ENCODE measurements at regions not wholly inside any gene's neighbourhood (a gene's known extent, or its start where the extent isn't known, plus 50 kb on each side); places are given as distances from the start of the nearest gene placed in this dataset.
"Not testable (repeated sequence)": the region's sequence is repeated elsewhere in the genome, so short reads cannot be mapped to it uniquely, and the experiment has no call there.

- peak; percentile 65 for DNase-seq (ENCODE audit: low read depth)
These were observed 65.8 kb upstream of the CD93 start for GRCh38 chr20:23151885-23152284.

GRCh38 chr20:23151008-23151703, 65.0 kb upstream of the CD93 start:
- DNase-seq (ENCODE audit: low read depth): no peak

- DNase-seq (ENCODE audit: low read depth): peak; percentile 58
These were observed 64.3 kb upstream of the CD93 start for GRCh38 chr20:23150304-23151007.

DNA sequence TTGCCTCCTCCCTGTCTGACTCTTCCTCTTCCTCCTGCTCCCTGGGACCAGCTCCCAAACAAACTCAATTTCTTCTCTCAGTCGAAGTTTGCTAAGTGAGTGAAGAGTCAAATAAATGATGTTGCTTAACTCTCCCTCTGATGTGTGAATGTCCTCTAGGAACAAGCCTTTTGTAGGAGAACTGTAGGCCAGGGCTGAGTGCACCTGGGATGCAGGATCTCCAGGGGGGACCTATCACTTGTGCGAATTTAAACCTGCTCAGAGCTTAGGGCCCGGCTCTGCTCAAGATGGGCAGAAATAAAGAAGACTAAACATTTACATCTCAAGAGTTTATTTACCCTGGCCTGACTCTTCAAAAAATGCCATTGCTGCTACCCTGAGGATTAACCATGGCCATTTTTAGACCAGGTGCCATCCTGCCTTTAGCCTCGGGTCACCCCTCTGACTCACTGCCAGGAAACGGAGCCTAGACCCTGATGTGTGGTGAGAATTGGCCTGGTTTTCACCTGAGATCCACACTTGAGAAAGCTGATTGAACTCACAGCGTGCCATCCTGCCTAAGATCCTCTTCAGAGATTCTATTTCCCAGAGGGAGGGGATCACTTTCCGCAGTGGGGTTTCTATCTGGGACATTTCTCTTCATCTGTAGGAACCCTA, 63.6 kb upstream of the CD93 start:
- DNase-seq (ENCODE audit: low read depth): peak; percentile 80

DNA sequence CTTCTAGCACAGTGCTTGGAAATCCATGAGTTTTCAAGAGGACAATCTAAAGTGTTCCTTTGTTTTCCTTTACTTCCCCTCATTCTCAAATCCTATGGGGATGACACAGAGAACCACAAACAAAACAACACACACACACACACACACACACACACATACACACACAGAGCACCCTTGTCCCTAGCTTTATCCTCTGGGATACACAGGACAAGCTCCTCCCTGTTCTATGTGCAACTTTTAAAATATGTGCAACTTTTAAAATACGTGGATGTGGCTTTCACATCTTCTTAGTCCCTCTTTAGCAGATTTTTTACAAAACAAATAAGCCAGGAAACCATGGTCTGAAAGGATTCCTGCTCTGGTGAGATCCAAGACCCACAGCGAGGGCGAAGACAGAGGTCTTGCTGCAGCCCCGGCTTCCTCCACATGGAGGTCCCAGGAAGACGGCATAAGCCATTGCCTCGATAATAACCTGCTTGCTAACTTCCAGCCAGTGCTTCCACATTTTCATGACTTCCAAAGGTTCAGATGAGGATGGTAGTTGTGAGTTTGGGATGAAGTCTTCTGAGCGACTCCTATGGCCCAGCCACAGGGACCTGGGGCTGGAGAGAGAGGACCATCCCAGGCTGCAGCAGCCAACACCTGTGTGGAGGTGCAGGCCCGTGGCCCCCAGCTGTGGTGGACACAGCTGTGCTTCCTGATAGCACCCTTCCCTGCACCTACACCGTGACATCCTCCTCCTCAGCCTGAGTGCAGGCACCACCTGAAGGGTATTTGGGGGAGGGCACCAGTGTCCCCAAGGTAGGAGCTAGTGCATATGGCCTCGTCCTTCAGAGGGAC, 62.8 kb upstream of the CD93 start:
- no peak for DNase-seq (ENCODE audit: low read depth)

DNA sequence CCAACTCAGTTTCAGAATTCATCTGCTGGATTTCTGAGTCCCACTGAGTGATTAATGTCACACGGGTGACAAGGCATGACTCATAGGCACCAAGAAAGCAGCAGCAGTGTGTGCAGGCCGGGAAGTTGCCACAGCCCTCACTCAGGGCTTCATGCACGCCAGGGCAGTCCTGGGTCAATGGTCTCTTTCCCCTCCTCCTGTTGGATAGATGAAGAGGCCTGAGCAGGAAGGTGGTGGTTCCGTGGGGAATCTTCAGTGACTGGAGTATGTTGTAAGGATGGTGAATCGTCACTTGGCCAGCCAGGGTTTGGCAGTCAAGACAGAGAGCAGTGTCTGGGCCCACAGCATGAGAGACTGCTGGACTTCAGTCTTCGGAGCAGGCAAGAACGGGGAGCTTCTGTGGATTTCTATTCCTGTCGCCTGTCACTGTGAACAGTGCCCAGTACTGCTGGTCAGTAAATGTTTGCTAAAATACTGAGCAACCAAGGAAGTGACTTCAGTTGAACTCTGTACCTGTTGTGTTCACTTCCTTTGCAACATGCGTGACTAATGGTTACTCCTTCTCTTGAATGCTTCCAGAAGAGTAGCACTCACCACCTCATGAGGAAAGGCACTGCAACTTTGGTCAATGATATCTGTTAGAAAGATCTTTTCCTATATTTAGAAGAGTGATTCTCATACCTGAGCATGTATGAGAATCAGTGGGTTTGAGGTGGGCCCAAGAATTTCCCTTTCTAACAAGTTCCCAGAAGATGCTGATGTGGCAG, 62.0 kb upstream of the CD93 start:
- DNase-seq (ENCODE audit: low read depth): peak; percentile 99

- no peak for DNase-seq (ENCODE audit: low read depth)
These were observed 61.5 kb upstream of the CD93 start for GRCh38 chr20:23147647-23147963.

DNA sequence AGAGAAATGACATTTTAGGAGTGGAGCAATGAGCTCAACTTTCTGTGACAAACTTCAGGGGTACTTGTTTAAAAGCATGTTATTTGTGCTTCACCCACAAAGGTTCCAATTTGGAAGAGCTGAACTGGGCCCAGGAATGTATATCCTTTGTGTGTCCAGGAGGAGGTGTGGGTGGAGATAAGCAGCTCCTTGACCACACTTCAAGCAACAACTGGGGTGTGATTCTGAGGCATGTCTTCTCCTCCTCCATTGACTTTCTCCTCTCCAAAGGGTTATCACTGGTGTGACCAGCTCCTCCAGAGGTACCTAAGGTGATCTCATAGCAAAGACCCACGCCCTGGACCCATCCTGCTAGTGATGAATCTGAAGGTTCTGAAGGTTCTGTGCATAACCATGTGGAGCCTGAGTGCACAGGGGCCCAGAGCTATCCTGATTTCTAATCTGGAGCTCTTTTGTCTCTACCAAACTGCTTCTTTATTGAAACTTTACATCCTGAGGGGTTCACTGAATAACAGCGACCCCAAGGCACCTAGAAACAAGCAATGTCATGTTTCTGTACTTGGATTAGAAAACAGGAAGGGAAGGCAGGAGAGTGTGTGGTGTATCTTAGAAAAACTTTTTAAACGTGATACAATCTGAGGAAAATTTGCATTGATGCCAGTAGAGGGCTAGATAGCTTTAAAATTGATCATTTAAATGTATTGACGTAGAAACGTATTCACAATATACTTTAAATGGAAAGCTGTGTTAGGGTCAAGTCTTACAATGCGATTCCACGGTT, 60.9 kb upstream of the CD93 start:
- DNase-seq (ENCODE audit: low read depth): peak; percentile 55

DNA sequence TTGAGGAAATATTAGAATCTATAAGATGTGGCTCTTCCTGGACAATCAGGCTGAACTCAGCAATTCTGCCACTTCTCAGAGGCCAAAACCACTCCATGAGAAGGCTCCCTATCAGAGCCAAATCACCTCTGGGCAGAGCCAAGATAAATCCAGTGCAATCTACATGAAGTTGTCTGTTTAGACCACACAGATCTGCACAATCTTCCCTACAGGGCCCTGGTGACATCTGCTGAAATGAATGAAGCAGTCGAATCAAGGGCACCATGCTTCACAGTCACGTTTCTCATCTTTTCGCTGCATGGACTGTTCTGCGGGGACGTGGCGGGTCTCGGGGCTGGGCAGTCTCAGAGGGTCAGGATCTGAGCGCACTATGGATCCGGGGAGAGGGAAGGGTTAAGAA, 60.1 kb upstream of the CD93 start:
- DNase-seq (ENCODE audit: low read depth): peak; percentile 62

DNA sequence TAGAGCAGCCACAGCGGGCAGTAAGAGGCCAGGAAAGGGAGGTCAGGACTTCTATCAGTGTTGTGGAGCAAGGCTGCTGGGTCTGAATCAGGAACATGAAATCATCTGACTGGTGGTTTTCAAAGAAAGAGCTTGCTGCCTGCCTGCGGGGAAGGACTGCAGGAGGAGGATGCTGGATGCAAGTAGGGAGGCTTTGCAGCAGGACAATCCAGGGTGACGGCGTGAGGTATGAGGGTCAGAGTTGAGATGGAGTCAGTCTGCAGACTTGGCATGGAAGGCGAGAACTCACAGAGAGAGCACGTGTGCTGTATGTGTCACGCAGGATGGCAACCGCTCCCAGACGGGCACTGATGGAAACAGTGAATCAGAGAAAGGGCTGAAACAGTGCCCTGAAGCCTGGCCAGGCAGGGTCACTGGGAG, 59.2 kb upstream of the CD93 start:
- DNase-seq (ENCODE audit: low read depth): peak; percentile 100

- no peak for DNase-seq (ENCODE audit: low read depth)
These were observed 58.7 kb upstream of the CD93 start for GRCh38 chr20:23144856-23145255.

DNA sequence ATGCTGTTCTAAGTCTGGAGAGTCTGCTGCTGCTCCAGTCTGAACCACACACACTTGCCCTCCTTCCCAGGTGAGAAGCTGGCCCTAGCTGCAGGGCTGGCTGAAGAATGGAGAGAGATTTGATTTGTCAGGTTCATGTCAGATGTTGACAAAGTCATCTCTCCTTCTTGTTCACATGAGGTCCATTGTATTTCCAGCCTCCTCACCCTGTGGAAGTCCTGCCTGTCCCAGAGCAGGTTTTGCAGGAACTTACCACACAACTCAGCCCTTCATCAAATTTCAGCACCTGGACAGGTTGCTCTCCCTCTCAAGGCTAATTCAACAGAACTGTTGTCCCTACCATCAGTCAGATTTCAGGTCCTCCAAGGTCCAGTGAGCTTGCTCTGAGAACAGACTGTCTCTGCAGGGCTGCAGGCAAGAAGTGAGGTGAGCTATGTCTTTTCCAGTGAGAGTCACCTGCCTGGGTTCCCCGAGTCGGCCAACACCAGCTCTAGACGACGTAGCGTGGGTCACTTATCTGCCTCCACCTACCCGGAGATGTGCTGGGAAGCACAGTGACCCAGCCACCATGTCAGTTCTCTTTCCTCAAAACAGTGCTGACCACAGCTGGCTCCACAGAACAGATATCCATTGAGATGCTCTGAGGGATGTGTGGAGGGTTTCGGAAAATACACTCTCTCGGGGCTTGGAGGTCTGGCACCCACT, 58.0 kb upstream of the CD93 start:
- DNase-seq (ENCODE audit: low read depth): no peak

GRCh38 chr20:23143098-23143497, 57.0 kb upstream of the CD93 start:
- peak; percentile 98 for DNase-seq (ENCODE audit: low read depth)

DNA sequence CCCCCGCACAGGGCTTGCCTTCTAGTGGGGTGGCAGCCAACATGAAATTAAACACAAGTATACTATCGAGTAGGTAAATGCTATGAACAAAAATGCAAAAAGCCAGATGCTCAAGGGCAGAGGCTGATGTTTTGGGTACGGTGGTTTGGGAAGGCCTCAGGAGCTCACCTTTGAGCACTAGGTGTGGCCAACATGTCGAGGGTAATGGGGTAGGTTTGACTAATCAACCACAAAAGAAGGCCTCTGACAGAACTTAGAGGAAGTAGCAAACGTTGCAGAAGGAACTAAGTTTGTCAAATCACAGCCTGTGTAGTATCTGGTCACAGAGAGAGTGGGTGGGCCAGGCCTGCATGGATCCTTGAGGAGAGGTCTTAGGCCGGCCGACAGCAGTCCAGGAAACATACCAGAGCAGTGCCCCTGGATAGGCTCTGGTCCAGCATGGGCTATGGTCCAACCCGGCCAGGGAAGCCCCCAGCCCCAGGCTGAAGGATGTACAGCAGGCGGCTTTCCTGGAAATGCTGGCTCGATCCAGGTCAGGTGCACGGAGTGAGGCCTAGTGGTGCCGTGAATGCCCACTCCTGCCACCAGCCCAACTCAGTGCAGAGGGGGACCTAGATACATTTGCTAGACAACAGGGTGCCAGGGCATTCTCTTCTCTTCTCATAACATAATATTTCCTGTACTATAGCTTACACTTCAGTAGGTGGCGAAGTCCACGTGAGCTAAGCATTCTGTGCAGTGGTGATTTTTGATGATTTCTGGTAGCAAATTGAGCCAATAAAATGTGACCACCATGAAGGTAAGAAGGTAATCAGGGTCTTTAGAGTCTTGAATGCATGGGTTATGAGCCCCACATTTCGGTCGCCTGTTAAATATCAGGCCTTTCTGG, 56.3 kb upstream of the CD93 start:
- peak; percentile 73 for DNase-seq (ENCODE audit: low read depth)

GRCh38 chr20:23141450-23142161, 55.5 kb upstream of the CD93 start:
- peak; percentile 40 for DNase-seq (ENCODE audit: low read depth)

DNA sequence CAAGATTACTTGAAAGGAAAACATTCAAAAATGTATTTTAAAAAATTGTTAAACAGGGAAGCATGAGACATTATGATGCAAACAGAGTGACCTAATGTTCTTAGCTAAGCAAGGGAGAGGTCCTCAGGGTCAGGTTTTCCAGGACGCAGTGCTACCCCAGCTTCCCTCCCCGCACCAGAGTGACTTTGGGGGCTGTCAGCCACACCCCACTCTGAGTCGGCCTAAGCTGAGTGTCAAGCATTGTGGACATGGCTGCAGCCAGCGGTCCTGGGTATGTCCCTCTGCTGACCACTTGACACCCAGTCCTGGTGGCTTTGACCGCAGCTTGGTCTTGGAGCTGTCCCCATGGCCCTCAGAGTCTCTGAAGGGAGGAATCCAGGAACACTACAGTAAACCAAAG, 54.9 kb upstream of the CD93 start:
- no peak for DNase-seq (ENCODE audit: low read depth)

DNA sequence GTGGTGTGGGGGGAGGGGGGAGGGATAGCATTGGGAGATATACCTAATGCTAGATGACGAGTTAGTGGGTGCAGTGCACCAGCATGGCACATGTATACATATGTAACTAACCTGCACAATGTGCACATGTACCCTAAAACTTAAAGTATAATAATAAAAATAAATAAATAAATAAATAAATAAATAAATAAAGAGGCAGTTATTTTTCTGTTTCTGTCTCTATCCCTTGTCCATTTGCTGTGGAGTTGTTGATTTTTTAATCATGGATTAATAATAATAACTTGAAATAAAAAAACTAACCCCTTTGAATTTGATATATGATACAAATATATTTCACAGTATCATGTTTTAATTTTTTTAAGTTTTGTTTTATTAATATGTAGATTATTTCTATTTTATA, 53.9 kb upstream of the CD93 start:
- DNase-seq (ENCODE audit: low read depth): not testable (repeated sequence)

- no peak for DNase-seq (ENCODE audit: low read depth)
These were observed 53.4 kb upstream of the CD93 start for GRCh38 chr20:23139524-23139923.

Measured in M059J (cell line).